Stomach (tissue), 4 donors: ENCODE measurements at regions not wholly inside any gene's neighbourhood (a gene's known extent, or its start where the extent isn't known, plus 50 kb on each side); places are given as distances from the start of the nearest gene placed in this dataset.

ENCODE experiments used
- EP300 ChIP-seq: sonication (generic); formaldehyde crosslinking; IDR thresholded peaks from one replicate; pipeline ENCODE4 v1.6.1; 2017; ENCODE audit warnings: antibody characterized with exemption
- POLR2AphosphoS5 ChIP-seq, 3 donors: sonication (generic); formaldehyde crosslinking; IDR thresholded peaks; one replicate each; pipeline ENCODE4 v1.6.1; 2016; ENCODE audit warnings: antibody characterized with exemption in 3 of 3
- TF ChIP-seq, protein P1 (sequence below), 7 experiments: fragments of 450-650 bp in 4 of 7; fragments of 200-600 bp in 3 of 7; sonication (generic) in 3 of 7; IDR thresholded peaks; one replicate each; pipeline ENCODE4 v1.5.1; 2016 to 2019; ENCODE audit warnings: antibody characterized with exemption in 7 of 7, control low read depth in 2 of 7, mild to moderate bottlenecking in 1 of 7

DNA sequence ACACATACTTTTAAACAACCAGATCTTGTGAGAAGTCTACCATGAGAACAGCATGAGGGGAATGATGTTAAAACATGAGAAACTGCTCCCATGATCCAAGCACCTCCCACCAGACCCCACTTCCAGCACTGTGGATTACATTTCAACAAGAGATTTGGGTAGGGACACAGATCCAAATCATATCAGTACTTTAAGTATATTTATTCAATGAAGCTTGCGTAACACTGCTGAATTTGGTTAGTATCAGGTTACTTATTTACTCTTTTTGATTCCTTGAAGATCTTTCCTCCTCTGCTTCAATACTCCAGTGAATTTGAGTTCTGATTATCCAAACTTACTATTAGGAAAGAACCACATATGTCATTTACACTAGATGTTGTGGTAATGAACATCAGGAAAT is 418.6 kb downstream of the PIK3C3 start:
- TF ChIP-seq, protein P1, sequence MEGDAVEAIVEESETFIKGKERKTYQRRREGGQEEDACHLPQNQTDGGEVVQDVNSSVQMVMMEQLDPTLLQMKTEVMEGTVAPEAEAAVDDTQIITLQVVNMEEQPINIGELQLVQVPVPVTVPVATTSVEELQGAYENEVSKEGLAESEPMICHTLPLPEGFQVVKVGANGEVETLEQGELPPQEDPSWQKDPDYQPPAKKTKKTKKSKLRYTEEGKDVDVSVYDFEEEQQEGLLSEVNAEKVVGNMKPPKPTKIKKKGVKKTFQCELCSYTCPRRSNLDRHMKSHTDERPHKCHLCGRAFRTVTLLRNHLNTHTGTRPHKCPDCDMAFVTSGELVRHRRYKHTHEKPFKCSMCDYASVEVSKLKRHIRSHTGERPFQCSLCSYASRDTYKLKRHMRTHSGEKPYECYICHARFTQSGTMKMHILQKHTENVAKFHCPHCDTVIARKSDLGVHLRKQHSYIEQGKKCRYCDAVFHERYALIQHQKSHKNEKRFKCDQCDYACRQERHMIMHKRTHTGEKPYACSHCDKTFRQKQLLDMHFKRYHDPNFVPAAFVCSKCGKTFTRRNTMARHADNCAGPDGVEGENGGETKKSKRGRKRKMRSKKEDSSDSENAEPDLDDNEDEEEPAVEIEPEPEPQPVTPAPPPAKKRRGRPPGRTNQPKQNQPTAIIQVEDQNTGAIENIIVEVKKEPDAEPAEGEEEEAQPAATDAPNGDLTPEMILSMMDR (IDR thresholded peaks at IDR 0.05), result no peak
- TF ChIP-seq POLR2AphosphoS5 (IDR thresholded peaks at IDR 0.05), result no peak
- TF ChIP-seq EP300, result no peak
